A673 (cell line): ENCODE measurements at regions not wholly inside any gene's neighbourhood (a gene's known extent, or its start where the extent isn't known, plus 50 kb on each side); places are given as distances from the start of the nearest gene placed in this dataset.

ENCODE experiments used
- EZH2 ChIP-seq: fragments of 200-600 bp; sonication (generic); IDR thresholded peaks from 2 replicates; pipeline ENCODE4 v1.6.1; 2017; ENCODE audit warnings: borderline replicate concordance, low read depth, mild to moderate bottlenecking, mixed read lengths, antibody characterized with exemption, low read length; ENCODE audit not compliant: poor library complexity, severe bottlenecking
- TF ChIP-seq, protein P1 (sequence below): fragments of 300-800, 200-600 bp; sonication (generic); conservative IDR thresholded peaks from 2 replicates; pipeline ENCODE4 v1.5.1; 2017; ENCODE audit warnings: low read depth, mild to moderate bottlenecking, antibody characterized with exemption, low read length, moderate library complexity, mixed read lengths

DNA sequence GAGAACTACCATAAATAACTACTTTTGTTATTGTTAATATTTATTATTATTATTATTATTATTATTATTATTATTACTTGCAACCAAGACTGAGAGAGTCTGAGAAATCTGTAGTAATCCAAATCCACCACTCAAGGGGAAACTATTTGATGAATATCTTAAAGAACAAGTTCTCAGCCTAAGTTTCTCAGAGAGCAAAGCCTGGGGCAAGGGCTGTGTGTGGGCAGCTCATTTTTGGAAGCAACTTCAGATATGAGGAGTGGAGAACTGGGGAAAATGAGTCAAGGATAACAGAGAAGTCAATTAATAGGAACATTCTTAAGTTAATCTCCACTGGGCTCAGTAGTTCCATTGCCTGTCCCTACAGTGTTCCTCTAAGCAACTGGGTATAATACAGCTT, 57.1 kb upstream of the KCNJ16 start:
- no peak for TF ChIP-seq EZH2
- TF ChIP-seq, protein P1, sequence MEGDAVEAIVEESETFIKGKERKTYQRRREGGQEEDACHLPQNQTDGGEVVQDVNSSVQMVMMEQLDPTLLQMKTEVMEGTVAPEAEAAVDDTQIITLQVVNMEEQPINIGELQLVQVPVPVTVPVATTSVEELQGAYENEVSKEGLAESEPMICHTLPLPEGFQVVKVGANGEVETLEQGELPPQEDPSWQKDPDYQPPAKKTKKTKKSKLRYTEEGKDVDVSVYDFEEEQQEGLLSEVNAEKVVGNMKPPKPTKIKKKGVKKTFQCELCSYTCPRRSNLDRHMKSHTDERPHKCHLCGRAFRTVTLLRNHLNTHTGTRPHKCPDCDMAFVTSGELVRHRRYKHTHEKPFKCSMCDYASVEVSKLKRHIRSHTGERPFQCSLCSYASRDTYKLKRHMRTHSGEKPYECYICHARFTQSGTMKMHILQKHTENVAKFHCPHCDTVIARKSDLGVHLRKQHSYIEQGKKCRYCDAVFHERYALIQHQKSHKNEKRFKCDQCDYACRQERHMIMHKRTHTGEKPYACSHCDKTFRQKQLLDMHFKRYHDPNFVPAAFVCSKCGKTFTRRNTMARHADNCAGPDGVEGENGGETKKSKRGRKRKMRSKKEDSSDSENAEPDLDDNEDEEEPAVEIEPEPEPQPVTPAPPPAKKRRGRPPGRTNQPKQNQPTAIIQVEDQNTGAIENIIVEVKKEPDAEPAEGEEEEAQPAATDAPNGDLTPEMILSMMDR, result no peak
